ENCODE measurements at regions not wholly inside any gene's neighbourhood (a gene's known extent, or its start where the extent isn't known, plus 50 kb on each side); places are given as distances from the start of the nearest gene placed in this dataset.

GRCh38 chr11:24400059-24400665 is 96.7 kb upstream of the LUZP2 start:
- TF ChIP-seq CTCF (conservative IDR thresholded peaks at IDR 0.05 in 1 of 2, IDR thresholded peaks at IDR 0.05 in 1 of 2; ENCODE audit: low read depth in 1 of 2, low read length in 2 of 2) (no peak), EZH2 (IDR thresholded peaks at IDR 0.05; ENCODE audit: low read length, missing control alignments) (no peak)
